ENCODE measurements at regions not wholly inside any gene's neighbourhood (a gene's known extent, or its start where the extent isn't known, plus 50 kb on each side); places are given as distances from the start of the nearest gene placed in this dataset.

DNA sequence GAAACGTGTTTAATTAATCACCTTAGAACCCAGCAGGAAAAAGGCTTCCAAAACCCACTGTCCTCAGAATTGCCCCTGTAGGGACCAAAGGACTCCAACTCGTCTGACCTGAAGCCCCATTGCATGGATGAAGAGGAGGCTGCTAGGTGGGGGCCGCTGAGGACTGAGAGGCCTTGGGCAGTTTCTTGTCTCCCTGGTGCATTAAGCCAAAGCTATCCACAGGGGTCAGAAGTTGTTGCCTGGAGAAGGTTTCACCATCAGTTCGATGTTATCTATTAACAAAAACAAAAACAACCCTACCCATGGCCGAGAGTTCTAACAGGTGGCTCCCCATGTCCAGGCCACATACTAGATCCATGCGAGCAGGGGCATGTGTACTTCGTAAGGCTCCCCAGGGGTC lies 120.9 kb upstream of the CD93 start:
- Mint-ChIP-seq H3K4me1 (no peaks in the 10 kb centered on the region), H3K27ac (no peak overlapping the region), H3K9me3 (ENCODE audit: insufficient read depth) (no peaks in the 10 kb centered on the region), H3K4me3 (no peak overlapping the region), H3K27me3 (peaks cover 24% of the 10 kb centered on the region)
- no peak overlapping the region for H3K27ac ChIP-seq (ENCODE audit: low read length in 2 of 2)
- H3K27me3 ChIP-seq (replicated peaks in 1 of 4; ENCODE audit: control extremely low read depth in 1 of 4, control insufficient read depth in 3 of 4, insufficient read depth in 4 of 4, low read length in 3 of 4) = peaks cover 0 to 3% (median 0%) of the 10 kb centered on the region in 4 experiments
- ChIA-PET CTCF (no interaction called here), POLR2A (no interaction called here)
- no peaks in the 10 kb centered on the region for H3K79me2 ChIP-seq (ENCODE audit: control insufficient read depth, insufficient read depth, low read length)
- TF ChIP-seq EZH2 (IDR thresholded peaks at IDR 0.05; ENCODE audit: borderline replicate concordance, insufficient read depth, low read depth, low read length, poor library complexity, severe bottlenecking) = no peak
- TF ChIP-seq, protein P1, sequence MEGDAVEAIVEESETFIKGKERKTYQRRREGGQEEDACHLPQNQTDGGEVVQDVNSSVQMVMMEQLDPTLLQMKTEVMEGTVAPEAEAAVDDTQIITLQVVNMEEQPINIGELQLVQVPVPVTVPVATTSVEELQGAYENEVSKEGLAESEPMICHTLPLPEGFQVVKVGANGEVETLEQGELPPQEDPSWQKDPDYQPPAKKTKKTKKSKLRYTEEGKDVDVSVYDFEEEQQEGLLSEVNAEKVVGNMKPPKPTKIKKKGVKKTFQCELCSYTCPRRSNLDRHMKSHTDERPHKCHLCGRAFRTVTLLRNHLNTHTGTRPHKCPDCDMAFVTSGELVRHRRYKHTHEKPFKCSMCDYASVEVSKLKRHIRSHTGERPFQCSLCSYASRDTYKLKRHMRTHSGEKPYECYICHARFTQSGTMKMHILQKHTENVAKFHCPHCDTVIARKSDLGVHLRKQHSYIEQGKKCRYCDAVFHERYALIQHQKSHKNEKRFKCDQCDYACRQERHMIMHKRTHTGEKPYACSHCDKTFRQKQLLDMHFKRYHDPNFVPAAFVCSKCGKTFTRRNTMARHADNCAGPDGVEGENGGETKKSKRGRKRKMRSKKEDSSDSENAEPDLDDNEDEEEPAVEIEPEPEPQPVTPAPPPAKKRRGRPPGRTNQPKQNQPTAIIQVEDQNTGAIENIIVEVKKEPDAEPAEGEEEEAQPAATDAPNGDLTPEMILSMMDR (IDR thresholded peaks at IDR 0.05) = no peak
- H3K4me2 ChIP-seq (replicated peaks; ENCODE audit: low read depth, low read length, poor library complexity, severe bottlenecking) = no peak overlapping the region
- H2AFZ ChIP-seq (ENCODE audit: insufficient read depth, low read depth, low read length, poor library complexity, severe bottlenecking) = no peak overlapping the region
- intact Hi-C loops (cut with micrococcal nuclease) = no loop called here
- no peaks in the 10 kb centered on the region for H3K9me3 ChIP-seq (ENCODE audit: control extremely low read depth in 1 of 3, control insufficient read depth in 2 of 3, insufficient read depth in 1 of 3, low read length in 2 of 3)
- H3K9ac ChIP-seq (ENCODE audit: low read length) = no peak overlapping the region
- no peak overlapping the region for H3K4me3 ChIP-seq (ENCODE audit: control extremely low read depth in 1 of 5, extremely low read depth in 1 of 5, insufficient read depth in 1 of 5, low read depth in 2 of 5, low read length in 4 of 5)
- DNase-seq = no peak
- H4K20me1 ChIP-seq (ENCODE audit: control insufficient read depth, insufficient read depth, low read length, poor library complexity, severe bottlenecking) = no peaks in the 10 kb centered on the region
- no peaks in the 10 kb centered on the region for H3K36me3 ChIP-seq (replicated peaks in 1 of 2; ENCODE audit: control extremely low read depth in 1 of 2, control insufficient read depth in 1 of 2, extremely low read depth in 1 of 2, insufficient read depth in 2 of 2, low read length in 1 of 2)
- no peaks in the 10 kb centered on the region for H3K4me1 ChIP-seq (ENCODE audit: control insufficient read depth in 2 of 2, insufficient read depth in 2 of 2, low read length in 2 of 2)
- 84% methylated on average over 5 of the region's 7 CpGs for WGBS (ENCODE audit: insufficient coverage)
- no peak for ATAC-seq (ENCODE audit: low read depth)

DNA sequence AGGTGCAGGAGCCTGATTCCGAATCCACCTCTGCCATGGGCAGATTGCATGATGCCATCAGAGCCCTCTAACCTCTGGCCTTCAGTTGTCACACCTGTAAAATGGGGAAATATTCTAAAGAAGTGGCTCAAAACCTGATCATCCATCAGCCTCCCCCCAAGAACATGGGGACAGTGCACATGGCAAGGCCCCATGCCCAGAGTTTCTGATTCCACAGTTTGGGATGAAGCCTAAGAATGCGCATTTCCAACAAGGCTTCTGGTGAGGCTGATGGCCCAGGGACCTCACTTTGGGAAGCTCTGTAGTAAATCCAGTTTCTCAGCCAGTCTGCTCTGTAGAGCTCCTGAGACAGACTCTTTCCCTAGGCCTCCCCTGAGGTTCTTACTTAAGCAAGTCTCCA lies 119.9 kb upstream of the CD93 start:
- H3K27me3 ChIP-seq (replicated peaks in 1 of 4; ENCODE audit: control extremely low read depth in 1 of 4, control insufficient read depth in 3 of 4, insufficient read depth in 4 of 4, low read length in 3 of 4) = peaks cover 0 to 5% (median 0%) of the 10 kb centered on the region in 4 experiments
- WGBS (ENCODE audit: insufficient coverage) = 100% methylated on average over 1 of the region's 2 CpGs
- no peak overlapping the region for H3K27ac ChIP-seq (ENCODE audit: low read length in 2 of 2)
- intact Hi-C loops (cut with micrococcal nuclease) = no loop called here
- ATAC-seq (ENCODE audit: low read depth) (no peak), DNase-seq (no peak)
- POLR2A ChIA-PET = no interaction called here
- H3K9ac ChIP-seq (ENCODE audit: low read length) = no peak overlapping the region
- H3K36me3 ChIP-seq (replicated peaks in 1 of 2; ENCODE audit: control extremely low read depth in 1 of 2, control insufficient read depth in 1 of 2, extremely low read depth in 1 of 2, insufficient read depth in 2 of 2, low read length in 1 of 2) = no peaks in the 10 kb centered on the region
- no peak overlapping the region for H2AFZ ChIP-seq (ENCODE audit: insufficient read depth, low read depth, low read length, poor library complexity, severe bottlenecking)
- peaks cover 29% of the 10 kb centered on the region for H3K27me3 Mint-ChIP-seq
- H3K4me1 Mint-ChIP-seq = no peaks in the 10 kb centered on the region
- no peak overlapping the region for H3K27ac Mint-ChIP-seq
- no peaks in the 10 kb centered on the region for H3K9me3 Mint-ChIP-seq (ENCODE audit: insufficient read depth)
- H3K4me3 Mint-ChIP-seq = no peak overlapping the region
- H4K20me1 ChIP-seq (ENCODE audit: control insufficient read depth, insufficient read depth, low read length, poor library complexity, severe bottlenecking) = no peaks in the 10 kb centered on the region
- no peaks in the 10 kb centered on the region for H3K9me3 ChIP-seq (ENCODE audit: control extremely low read depth in 1 of 3, control insufficient read depth in 2 of 3, insufficient read depth in 1 of 3, low read length in 2 of 3)
- H3K4me3 ChIP-seq (ENCODE audit: control extremely low read depth in 1 of 5, extremely low read depth in 1 of 5, insufficient read depth in 1 of 5, low read depth in 2 of 5, low read length in 4 of 5) = no peak overlapping the region
- H3K4me1 ChIP-seq (ENCODE audit: control insufficient read depth in 2 of 2, insufficient read depth in 2 of 2, low read length in 2 of 2) = no peaks in the 10 kb centered on the region
- no peaks in the 10 kb centered on the region for H3K79me2 ChIP-seq (ENCODE audit: control insufficient read depth, insufficient read depth, low read length)
- CTCF ChIA-PET = no interaction called here
- no peak overlapping the region for H3K4me2 ChIP-seq (replicated peaks; ENCODE audit: low read depth, low read length, poor library complexity, severe bottlenecking)
- no peak for TF ChIP-seq EZH2 (IDR thresholded peaks at IDR 0.05; ENCODE audit: borderline replicate concordance, insufficient read depth, low read depth, low read length, poor library complexity, severe bottlenecking)
- TF ChIP-seq, protein P1 (IDR thresholded peaks at IDR 0.05) = no peak
